Psoas muscle (tissue), 7 donors: ENCODE measurements at regions not wholly inside any gene's neighbourhood (a gene's known extent, or its start where the extent isn't known, plus 50 kb on each side); places are given as distances from the start of the nearest gene placed in this dataset.

Source experiments
- ATAC-seq, 4 donors: fragments of 200-7000 bp; cut with Tn5 transposase; one replicate each; pipeline ENCODE4 v1.9.1; 2020; ENCODE audit warnings: moderate library complexity in 3 of 4, mild to moderate bottlenecking in 2 of 4
- DNase-seq, 2 donors: peaks; one replicate each; pipeline ENCODE4 v3.0.0-alpha.2; 2020
- H3K27ac ChIP-seq: fragments of 200-600 bp; one replicate; pipeline ENCODE4 v1.8.0; 2022
- H3K27me3 ChIP-seq, 3 donors: fragments of 200-600 bp in 1 of 3; one replicate each; pipeline versions ENCODE4 v1.6.1 to v1.8.0; 2013 to 2022; ENCODE audit warnings: low read length in 2 of 3, mild to moderate bottlenecking in 2 of 3, moderate library complexity in 1 of 3; ENCODE audit not compliant: insufficient read depth in 3 of 3
- H3K36me3 ChIP-seq, 2 donors: fragments of 200-600 bp in 1 of 2; one replicate each; pipeline versions ENCODE4 v1.6.1 to v1.8.0; 2013 to 2022; ENCODE audit warnings: low read depth in 1 of 2, mild to moderate bottlenecking in 1 of 2, moderate library complexity in 1 of 2; ENCODE audit not compliant: insufficient read depth in 1 of 2
- H3K4me1 ChIP-seq: fragments of 200-600 bp; one replicate; pipeline ENCODE4 v1.8.0; 2022
- H3K4me3 ChIP-seq: fragments of 200-600 bp; one replicate; pipeline ENCODE4 v1.8.0; 2022; ENCODE audit warnings: mild to moderate bottlenecking
- H3K9me3 ChIP-seq: fragments of 200-600 bp; one replicate; pipeline ENCODE4 v1.8.0; 2022
- CTCF ChIP-seq: fragments of 200-600 bp; IDR thresholded peaks from one replicate; pipeline ENCODE4 v1.8.0; 2022; ENCODE audit warnings: antibody characterized with exemption
- WGBS, 3 donors: extraction: QIAGEN DNeasy Blood & Tissue Kit; methylation state at CpG; one replicate each; pipeline versions ENCODE4 v1.1.6 to v1.1.7; 2013; 5-methylcytosine and 5-hydroxymethylcytosine counted together
- intact Hi-C, 2 donors: fragments of 100-400 bp; cut with DNase I; formaldehyde crosslinking; loops; one replicate each; pipeline versions ENCODE4 v1.11.0 to v1.14.2; 2022
- donor health status: healthy with polysubstance abuse.
- donor health status: DM: no; HTN: no; CAD: no; lungs with moderate emphysema.
- donor health status: Bipolar disorder and iron deficiency.
- donor health status: healthy.
- donor health status: DM: yes; HTN: yes; CAD: no.
- donor health status: DM: no; HTN: no; CAD: no.
- donor health status: DM: yes; HTN: yes; CAD: no.

GRCh38 chr17:15177343-15177742 lies 87.8 kb downstream of the PMP22 start:
- H3K4me3 ChIP-seq: no peak overlapping the region
- H3K36me3 ChIP-seq: no peaks in the 10 kb centered on the region
- DNase-seq (no peak), ATAC-seq (no peak)
- TF ChIP-seq CTCF: no peak
- no peaks in the 10 kb centered on the region for H3K27me3 ChIP-seq
- H3K9me3 ChIP-seq: no peaks in the 10 kb centered on the region
- intact Hi-C loops: no loop called here
- H3K27ac ChIP-seq: no peak overlapping the region
- no peaks in the 10 kb centered on the region for H3K4me1 ChIP-seq
- 84 to 89% (median 87%) methylated on average over 2 of the region's 2 CpGs for WGBS, 3 donors

GRCh38 chr17:15175356-15175755 lies 89.8 kb downstream of the PMP22 start:
- TF ChIP-seq CTCF: no peak
- no peaks in the 10 kb centered on the region for H3K27me3 ChIP-seq
- H3K27ac ChIP-seq: no peak overlapping the region
- no peak overlapping the region for H3K4me3 ChIP-seq
- H3K9me3 ChIP-seq: no peaks in the 10 kb centered on the region
- WGBS, 3 donors: 61 to 71% (median 65%) methylated on average over 7 of the region's 7 CpGs
- ATAC-seq (no peak), DNase-seq (no peak)
- no peaks in the 10 kb centered on the region for H3K4me1 ChIP-seq
- intact Hi-C loops: no loop called here
- no peaks in the 10 kb centered on the region for H3K36me3 ChIP-seq

GRCh38 chr17:15171167-15172047 lies 93.7 kb downstream of the PMP22 start:
- intact Hi-C loops: no loop called here
- Histone ChIP-seq H3K4me1 (no peaks in the 10 kb centered on the region), H3K9me3 (no peaks in the 10 kb centered on the region), H3K27ac (no peak overlapping the region), H3K27me3 (no peaks in the 10 kb centered on the region), H3K36me3 (no peaks in the 10 kb centered on the region), H3K4me3 (no peak overlapping the region)
- peak; percentile 69 to 94 (median 89) for ATAC-seq
- DNase-seq: peak; percentile 59 to 72
- peak; percentile 86 for TF ChIP-seq CTCF
- 30 to 36% (median 30%) methylated on average over 9 of the region's 9 CpGs for WGBS, 3 donors

- no peak overlapping the region for H3K4me3 ChIP-seq
- 63 to 71% (median 67%) methylated on average over 2 of the region's 2 CpGs for WGBS, 3 donors
- H3K4me1 ChIP-seq: no peaks in the 10 kb centered on the region
- no peaks in the 10 kb centered on the region for H3K27me3 ChIP-seq
- no peaks in the 10 kb centered on the region for H3K9me3 ChIP-seq
- H3K36me3 ChIP-seq: no peaks in the 10 kb centered on the region
- intact Hi-C loops: no loop called here
- ATAC-seq (no peak), DNase-seq (no peak)
- no peak overlapping the region for H3K27ac ChIP-seq
- TF ChIP-seq CTCF: no peak
Measured at GRCh38 chr17:15169676-15170075, 95.5 kb downstream of the PMP22 start.

- no peak for TF ChIP-seq CTCF
- WGBS, 3 donors: 81 to 89% (median 89%) methylated on average over 4 of the region's 4 CpGs
- ATAC-seq: no peak
Measured at GRCh38 chr17:15168379-15168778, 96.7 kb downstream of the PMP22 start.

More at GRCh38 chr17:15168379-15168778, 96.7 kb downstream of the PMP22 start:
- Histone ChIP-seq H3K4me1 (no peaks in the 10 kb centered on the region), H3K9me3 (no peaks in the 10 kb centered on the region), H3K36me3 (no peaks in the 10 kb centered on the region), H3K27me3 (no peaks in the 10 kb centered on the region), H3K4me3 (no peak overlapping the region), H3K27ac (no peak overlapping the region)
- intact Hi-C loops: no loop called here
- DNase-seq: no peak
